ENCODE measurements at regions not wholly inside any gene's neighbourhood (a gene's known extent, or its start where the extent isn't known, plus 50 kb on each side); places are given as distances from the start of the nearest gene placed in this dataset.

DNA sequence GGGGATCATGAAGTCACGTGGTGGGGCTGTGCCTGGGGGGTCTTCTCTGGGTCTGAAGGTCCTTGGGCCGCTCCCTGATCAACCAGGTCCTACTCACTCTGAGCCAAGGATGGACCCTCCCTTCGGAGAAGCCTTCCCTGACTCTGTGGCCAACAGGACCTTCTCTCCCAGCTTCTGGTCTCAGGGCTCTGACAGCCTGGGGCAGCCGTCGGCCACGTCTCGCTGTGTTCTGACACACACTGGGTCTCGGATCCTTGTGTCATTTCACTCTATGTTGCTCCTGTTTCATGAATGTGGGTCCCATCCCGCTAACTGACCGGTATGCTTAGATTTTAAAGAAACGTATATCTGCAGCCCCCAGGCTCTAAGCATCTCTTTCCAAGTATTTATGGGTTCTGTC, 256.1 kb downstream of the ENGASE start:
- TF ChIP-seq, protein P1, sequence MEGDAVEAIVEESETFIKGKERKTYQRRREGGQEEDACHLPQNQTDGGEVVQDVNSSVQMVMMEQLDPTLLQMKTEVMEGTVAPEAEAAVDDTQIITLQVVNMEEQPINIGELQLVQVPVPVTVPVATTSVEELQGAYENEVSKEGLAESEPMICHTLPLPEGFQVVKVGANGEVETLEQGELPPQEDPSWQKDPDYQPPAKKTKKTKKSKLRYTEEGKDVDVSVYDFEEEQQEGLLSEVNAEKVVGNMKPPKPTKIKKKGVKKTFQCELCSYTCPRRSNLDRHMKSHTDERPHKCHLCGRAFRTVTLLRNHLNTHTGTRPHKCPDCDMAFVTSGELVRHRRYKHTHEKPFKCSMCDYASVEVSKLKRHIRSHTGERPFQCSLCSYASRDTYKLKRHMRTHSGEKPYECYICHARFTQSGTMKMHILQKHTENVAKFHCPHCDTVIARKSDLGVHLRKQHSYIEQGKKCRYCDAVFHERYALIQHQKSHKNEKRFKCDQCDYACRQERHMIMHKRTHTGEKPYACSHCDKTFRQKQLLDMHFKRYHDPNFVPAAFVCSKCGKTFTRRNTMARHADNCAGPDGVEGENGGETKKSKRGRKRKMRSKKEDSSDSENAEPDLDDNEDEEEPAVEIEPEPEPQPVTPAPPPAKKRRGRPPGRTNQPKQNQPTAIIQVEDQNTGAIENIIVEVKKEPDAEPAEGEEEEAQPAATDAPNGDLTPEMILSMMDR (IDR thresholded peaks at IDR 0.05) = no peak
- TF ChIP-seq POLR2A (IDR thresholded peaks at IDR 0.05) = no peak

Data from tibial nerve (tissue), 3 donors.